HEK293 (cell line): ENCODE measurements at regions not wholly inside any gene's neighbourhood (a gene's known extent, or its start where the extent isn't known, plus 50 kb on each side); places are given as distances from the start of the nearest gene placed in this dataset.

Experiments
- CTCF ChIA-PET: fragments of 350-600 bp; formaldehyde crosslinking; extraction: SDS; loops from one replicate; lab custom pipeline; 2021; ENCODE audit warnings: antibody characterized with exemption; lab: Yijun Ruan, JAX
- POLR2A ChIA-PET: fragments of 300-600 bp; formaldehyde crosslinking; extraction: SDS; loops from one replicate; lab custom pipeline; 2020; ENCODE audit warnings: antibody characterized with exemption, inconsistent platforms; lab: Yijun Ruan, JAX
- H3K27ac ChIP-seq: fragments of 200-500 bp; sonication (Bioruptor generic); 2 replicates; pipeline ENCODE4 v1.5.1; 2014; ENCODE audit warnings: low read depth, low read length, control low read depth, inconsistent platforms; ENCODE audit errors: extremely low read depth
- H3K36me3 ChIP-seq, 2 experiments: fragments of 200-500 bp in 1 of 2; sonication (Bioruptor generic) in 1 of 2; 1 replicate in 1 of 2; 2 replicates in 1 of 2; pipeline ENCODE4 v1.5.1; 2014 to 2017; ENCODE audit warnings: inconsistent platforms in 2 of 2, low read length in 2 of 2; ENCODE audit not compliant: control insufficient read depth in 2 of 2, insufficient read depth in 1 of 2
- H3K4me1 ChIP-seq: fragments of 200-500 bp; sonication (Bioruptor generic); 2 replicates; pipeline ENCODE4 v1.5.1; 2014; ENCODE audit warnings: mild to moderate bottlenecking, low read length, inconsistent platforms; ENCODE audit not compliant: control insufficient read depth, insufficient read depth
- H3K4me3 ChIP-seq: 2 replicates; pipeline ENCODE4 v1.5.1; 2011; ENCODE audit warnings: low read depth, mild to moderate bottlenecking, control low read depth, low read length, moderate library complexity
- H3K9me3 ChIP-seq: fragments of 200-500 bp; sonication (Bioruptor generic); 2 replicates; pipeline ENCODE4 v1.5.1; 2014; ENCODE audit warnings: low read depth, low read length, inconsistent platforms; ENCODE audit not compliant: control insufficient read depth, insufficient read depth
- HOXA7 ChIP-seq: sonication (generic); formaldehyde crosslinking; IDR thresholded peaks from 2 replicates; pipeline ENCODE4 v1.8.1; 2022; ENCODE audit warnings: missing genetic modification reagents, borderline replicate concordance
- REPIN1 ChIP-seq: fragments of 450-650 bp; formaldehyde crosslinking; IDR thresholded peaks from 2 replicates; pipeline ENCODE4 v1.5.1; 2017; ENCODE audit warnings: missing biosample characterization, missing genetic modification characterization, low read depth
- SALL2 ChIP-seq: fragments of 450-650 bp; formaldehyde crosslinking; IDR thresholded peaks from 2 replicates; pipeline ENCODE4 v1.5.0; 2017; ENCODE audit warnings: missing biosample characterization, mild to moderate bottlenecking, missing genetic modification characterization, borderline replicate concordance
- SP7 ChIP-seq: fragments of 450-650 bp; formaldehyde crosslinking; IDR thresholded peaks from 2 replicates; pipeline ENCODE4 v1.5.1; 2016; ENCODE audit warnings: missing biosample characterization, missing genetic modification characterization
- TSHZ1 ChIP-seq: fragments of 450-650 bp; formaldehyde crosslinking; IDR thresholded peaks from 2 replicates; pipeline ENCODE4 v1.5.1; 2016; ENCODE audit warnings: missing biosample characterization, missing genetic modification characterization, borderline replicate concordance
- ZBTB1 ChIP-seq: fragments of 450-650 bp; formaldehyde crosslinking; IDR thresholded peaks from 2 replicates; pipeline ENCODE4 v1.5.1; 2016; ENCODE audit warnings: missing biosample characterization, missing genetic modification characterization
- ZBTB49 ChIP-seq: fragments of 450-650 bp; formaldehyde crosslinking; IDR thresholded peaks from 2 replicates; pipeline ENCODE4 v1.5.1; 2016; ENCODE audit warnings: missing biosample characterization, missing genetic modification characterization, low read depth
- ZBTB6 ChIP-seq: fragments of 450-650 bp; formaldehyde crosslinking; IDR thresholded peaks from 2 replicates; pipeline ENCODE4 v1.5.1; 2017; ENCODE audit warnings: missing biosample characterization, missing genetic modification characterization
- ZBTB8A ChIP-seq: fragments of 450-650 bp; formaldehyde crosslinking; IDR thresholded peaks from 2 replicates; pipeline ENCODE4 v1.5.1; 2016; ENCODE audit warnings: missing biosample characterization, missing genetic modification characterization
- ZNF202 ChIP-seq: fragments of 450-650 bp; formaldehyde crosslinking; IDR thresholded peaks from 2 replicates; pipeline ENCODE4 v1.5.1; 2016; ENCODE audit warnings: missing biosample characterization, missing genetic modification characterization, borderline replicate concordance
- ZNF423 ChIP-seq: fragments of 450-650 bp; formaldehyde crosslinking; IDR thresholded peaks from 2 replicates; pipeline ENCODE4 v1.5.1; 2016; ENCODE audit warnings: missing biosample characterization, missing genetic modification characterization
- ZNF514 ChIP-seq: fragments of 450-650 bp; formaldehyde crosslinking; IDR thresholded peaks from 2 replicates; pipeline ENCODE4 v1.5.1; 2016; ENCODE audit warnings: missing biosample characterization, missing genetic modification characterization
- ZNF558 ChIP-seq: fragments of 450-650 bp; formaldehyde crosslinking; IDR thresholded peaks from 2 replicates; pipeline ENCODE4 v1.5.1; 2016; ENCODE audit warnings: missing biosample characterization, missing genetic modification characterization
- ZNF645 ChIP-seq: fragments of 450-650 bp; formaldehyde crosslinking; IDR thresholded peaks from 2 replicates; pipeline ENCODE4; 2016; ENCODE audit warnings: missing biosample characterization, missing genetic modification characterization
- ZNF76 ChIP-seq: fragments of 450-650 bp; formaldehyde crosslinking; IDR thresholded peaks from 2 replicates; pipeline ENCODE4; 2016; ENCODE audit warnings: low read depth, missing biosample characterization, missing genetic modification characterization, borderline replicate concordance
- ZNF792 ChIP-seq: fragments of 450-650 bp; formaldehyde crosslinking; IDR thresholded peaks from 2 replicates; pipeline ENCODE4 v1.5.1; 2016; ENCODE audit warnings: missing biosample characterization, missing genetic modification characterization
- ZSCAN18 ChIP-seq: fragments of 450-650 bp; formaldehyde crosslinking; IDR thresholded peaks from 2 replicates; pipeline ENCODE4 v1.5.1; 2016; ENCODE audit warnings: missing biosample characterization, missing genetic modification characterization

GRCh38 chr6:125498606-125499005 lies 196.8 kb upstream of the HDDC2 start:
- no peak overlapping the region for H3K27ac ChIP-seq
- ChIA-PET POLR2A (no interaction called here), CTCF (no interaction called here)
- TF ChIP-seq SP7 (tag by site-specific recombination) (no peak), ZNF202 (tag by site-specific recombination) (no peak), ZNF423 (tag by site-specific recombination) (no peak), REPIN1 (tag by site-specific recombination) (no peak), HOXA7 (CRISPR knock-in tag) (no peak), TSHZ1 (no peak), ZBTB1 (tag by site-specific recombination) (no peak), ZNF645 (no peak), ZNF792 (tag by site-specific recombination) (no peak), SALL2 (no peak), ZNF76 (tag by site-specific recombination) (no peak), ZNF514 (tag by site-specific recombination) (no peak), ZNF558 (tag by site-specific recombination) (no peak), ZBTB49 (tag by site-specific recombination) (no peak), ZBTB6 (tag by site-specific recombination) (no peak), ZBTB8A (tag by site-specific recombination) (no peak), ZSCAN18 (tag by site-specific recombination) (no peak)
- H3K36me3 ChIP-seq: no peaks in the 10 kb centered on the region
- H3K4me1 ChIP-seq: no peaks in the 10 kb centered on the region
- no peak overlapping the region for H3K4me3 ChIP-seq
- no peaks in the 10 kb centered on the region for H3K9me3 ChIP-seq
